HepG2 (cell line): ENCODE measurements at regions not wholly inside any gene's neighbourhood (a gene's known extent, or its start where the extent isn't known, plus 50 kb on each side); places are given as distances from the start of the nearest gene placed in this dataset.
"Not testable (repeated sequence)": the region's sequence is repeated elsewhere in the genome, so short reads cannot be mapped to it uniquely, and the experiment has no call there.

Experiments
- ATAC-seq: fragments of 200-7000 bp; cut with Tn5 transposase; 3 replicates; pipeline ENCODE4 v1.9.1; 2020; ENCODE audit warnings: mild to moderate bottlenecking, moderate library complexity
- BruUV-seq: library from RNA; stranded (reverse); fragments of 400-500 nt; replicated peaks from 2 replicates; lab custom pipeline; 2021; lab: Mats Ljungman, UMichigan
- CTCF ChIA-PET: fragments of 300-600 bp; formaldehyde crosslinking; extraction: SDS; loops from one replicate; lab custom pipeline; 2021; ENCODE audit warnings: low total read pairs, inconsistent platforms, low intra/inter-chr PET ratio; lab: Yijun Ruan, JAX
- POLR2A ChIA-PET: fragments of 350-600 bp; sonication (Branson Sonifier 250); formaldehyde crosslinking; loops from one replicate; lab custom pipeline; 2020; ENCODE audit warnings: antibody characterized with exemption, inconsistent platforms; lab: Yijun Ruan, JAX
- DNase-seq: peaks from one replicate; pipeline ENCODE4 v3.0.0-alpha.2; 2015; ENCODE audit warnings: low spot score
- FAIRE-seq: peaks from 3 replicates; lab custom pipeline; 2011; peaks lifted over from hg19 to GRCh38; lab: Jason Lieb, UNC
- H2AFZ ChIP-seq: one replicate; pipeline ENCODE4 v1.6.1; 2011; ENCODE audit warnings: low read length, inconsistent platforms
- H3K27ac ChIP-seq: fragments of 300-600 bp; 3 replicates; pipeline ENCODE4 v1.8.0; 2011; ENCODE audit warnings: mixed run types, mild to moderate bottlenecking, mixed read lengths, low read length, inconsistent platforms; ENCODE audit not compliant: insufficient read depth; ENCODE audit errors: extremely low read length
- H3K27me3 ChIP-seq, 2 experiments: fragments of 200-600 bp in 1 of 2; 2 replicates in 1 of 2; 3 replicates in 1 of 2; pipeline versions ENCODE4 v1.6.0 to v1.8.0; 2011; ENCODE audit warnings: low read length in 2 of 2, mild to moderate bottlenecking in 2 of 2, moderate library complexity in 2 of 2, inconsistent platforms in 1 of 2; ENCODE audit not compliant: insufficient read depth in 2 of 2, control insufficient read depth in 1 of 2
- H3K36me3 ChIP-seq, 2 experiments: fragments of 200-600 bp in 1 of 2; replicated peaks in 1 of 2; 2 replicates in 1 of 2; 3 replicates in 1 of 2; pipeline versions ENCODE4 v1.5.1 to v1.8.0; 2011; ENCODE audit warnings: low read length in 2 of 2, inconsistent platforms in 1 of 2; ENCODE audit not compliant: insufficient read depth in 2 of 2, control insufficient read depth in 1 of 2
- H3K4me1 ChIP-seq: 2 replicates; pipeline ENCODE4 v1.5.1; 2012; ENCODE audit warnings: low read length, inconsistent platforms; ENCODE audit not compliant: insufficient read depth
- H3K4me2 ChIP-seq: 2 replicates; pipeline ENCODE4 v1.6.0; 2011; ENCODE audit warnings: low read depth, low read length, inconsistent platforms
- H3K4me3 ChIP-seq, 3 experiments: fragments of 200-600 bp in 1 of 3; sonication (generic), shearing (Covaris generic) in 1 of 3; replicated peaks in 1 of 3; 2 replicates each; pipeline ENCODE4 v1.5.1; 2011 to 2016; ENCODE audit warnings: low read length in 3 of 3, inconsistent platforms in 2 of 3, low read depth in 2 of 3, mild to moderate bottlenecking in 2 of 3, control low read depth in 1 of 3, mixed read lengths in 1 of 3; ENCODE audit not compliant: insufficient read depth in 1 of 3
- H3K79me2 ChIP-seq: one replicate; pipeline ENCODE4 v1.6.1; 2011; ENCODE audit warnings: low read length, inconsistent platforms; ENCODE audit not compliant: insufficient read depth
- H3K9ac ChIP-seq: 2 replicates; pipeline ENCODE4 v1.6.0; 2011; ENCODE audit warnings: mild to moderate bottlenecking, low read depth, low read length, inconsistent platforms; ENCODE audit not compliant: insufficient read depth
- H3K9me3 ChIP-seq: 2 replicates; pipeline ENCODE4 v1.5.1; 2012; ENCODE audit warnings: mild to moderate bottlenecking, low read length
- H4K20me1 ChIP-seq: 2 replicates; pipeline ENCODE4 v1.6.0; 2011; ENCODE audit warnings: inconsistent platforms, mild to moderate bottlenecking, low read length, moderate library complexity; ENCODE audit not compliant: insufficient read depth
- ETV5 ChIP-seq: IDR thresholded peaks from 2 replicates; pipeline ENCODE4 v1.6.1; 2018; ENCODE audit warnings: missing biosample characterization, missing genetic modification reagents, inconsistent platforms, borderline replicate concordance
- ZNF343 ChIP-seq: sonication (generic); formaldehyde crosslinking; IDR thresholded peaks from 2 replicates; pipeline ENCODE4 v1.4.0; 2020; ENCODE audit warnings: mild to moderate bottlenecking, missing genetic modification reagents
- WGBS: methylation state at CpG from one replicate; pipeline ENCODE4 v1.1.6; 2017; ENCODE audit warnings: low lambda C conversion rate; 5-methylcytosine and 5-hydroxymethylcytosine counted together
- in situ Hi-C: cut with HindIII; loops from 2 replicates; pipeline ENCODE4 v1.10.0; 2017; ENCODE audit warnings: low pct_unique_long_range_greater_than_20kb; ENCODE audit not compliant: extremely low pct_ligation_motif_present
- intact Hi-C: fragments of 100-400 bp; cut with micrococcal nuclease; formaldehyde crosslinking; loops from one replicate; pipeline ENCODE4 v1.10.0; 2022; ENCODE audit not compliant: unreplicated experiment
- TF ChIP-seq, protein P1 (sequence below): sonication (generic); formaldehyde crosslinking; IDR thresholded peaks from 2 replicates; pipeline ENCODE4 v1.5.1; 2020; ENCODE audit warnings: mild to moderate bottlenecking, missing genetic modification reagents
- TF ChIP-seq, protein P2 (sequence below), 2 experiments: IDR thresholded peaks; 2 replicates each; pipeline ENCODE4 v1.6.1; 2011 to 2012; ENCODE audit warnings: low read length in 2 of 2, borderline replicate concordance in 1 of 2, low read depth in 1 of 2, mild to moderate bottlenecking in 1 of 2, moderate library complexity in 1 of 2

DNA sequence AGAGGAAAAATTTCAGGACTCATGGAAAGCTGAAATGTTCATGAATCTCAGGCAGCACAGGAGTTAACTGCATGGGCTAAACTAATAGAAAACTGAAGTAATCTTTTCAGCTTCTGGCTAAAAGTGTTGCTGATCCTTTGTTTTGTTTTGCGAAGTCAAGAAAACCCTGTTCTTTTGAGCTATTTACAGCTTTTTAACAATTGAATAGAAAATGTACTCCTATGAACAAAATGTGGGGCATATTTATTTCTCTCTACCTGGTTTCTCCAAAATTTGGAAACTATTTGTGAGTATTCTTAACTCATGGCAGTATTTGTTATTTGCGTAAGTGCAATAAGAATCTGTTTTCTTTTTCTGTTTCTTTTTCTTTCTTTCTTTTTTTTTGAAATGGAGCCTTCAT is 818.8 kb upstream of the CITED2 start (continued):
- TF ChIP-seq, protein P1, sequence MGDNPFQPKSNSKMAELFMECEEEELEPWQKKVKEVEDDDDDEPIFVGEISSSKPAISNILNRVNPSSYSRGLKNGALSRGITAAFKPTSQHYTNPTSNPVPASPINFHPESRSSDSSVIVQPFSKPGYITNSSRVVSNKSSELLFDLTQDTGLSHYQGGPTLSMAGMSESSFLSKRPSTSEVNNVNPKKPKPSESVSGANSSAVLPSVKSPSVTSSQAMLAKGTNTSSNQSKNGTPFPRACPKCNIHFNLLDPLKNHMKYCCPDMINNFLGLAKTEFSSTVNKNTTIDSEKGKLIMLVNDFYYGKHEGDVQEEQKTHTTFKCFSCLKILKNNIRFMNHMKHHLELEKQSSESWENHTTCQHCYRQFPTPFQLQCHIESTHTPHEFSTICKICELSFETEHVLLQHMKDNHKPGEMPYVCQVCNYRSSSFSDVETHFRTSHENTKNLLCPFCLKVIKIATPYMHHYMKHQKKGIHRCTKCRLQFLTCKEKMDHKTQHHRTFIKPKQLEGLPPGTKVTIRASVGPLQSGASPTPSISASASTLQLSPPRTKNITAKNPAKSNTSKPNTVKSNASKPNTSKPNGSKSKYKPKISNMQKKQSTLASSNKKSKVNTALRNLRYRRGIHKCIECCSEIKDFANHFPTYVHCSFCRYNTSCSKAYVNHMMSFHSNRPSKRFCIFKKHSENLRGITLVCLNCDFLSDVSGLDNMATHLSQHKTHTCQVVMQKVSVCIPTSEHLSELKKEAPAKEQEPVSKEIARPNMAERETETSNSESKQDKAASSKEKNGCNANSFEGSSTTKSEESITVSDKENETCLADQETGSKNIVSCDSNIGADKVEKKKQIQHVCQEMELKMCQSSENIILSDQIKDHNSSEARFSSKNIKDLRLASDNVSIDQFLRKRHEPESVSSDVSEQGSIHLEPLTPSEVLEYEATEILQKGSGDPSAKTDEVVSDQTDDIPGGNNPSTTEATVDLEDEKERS: no peak
- TF ChIP-seq, protein P2, sequence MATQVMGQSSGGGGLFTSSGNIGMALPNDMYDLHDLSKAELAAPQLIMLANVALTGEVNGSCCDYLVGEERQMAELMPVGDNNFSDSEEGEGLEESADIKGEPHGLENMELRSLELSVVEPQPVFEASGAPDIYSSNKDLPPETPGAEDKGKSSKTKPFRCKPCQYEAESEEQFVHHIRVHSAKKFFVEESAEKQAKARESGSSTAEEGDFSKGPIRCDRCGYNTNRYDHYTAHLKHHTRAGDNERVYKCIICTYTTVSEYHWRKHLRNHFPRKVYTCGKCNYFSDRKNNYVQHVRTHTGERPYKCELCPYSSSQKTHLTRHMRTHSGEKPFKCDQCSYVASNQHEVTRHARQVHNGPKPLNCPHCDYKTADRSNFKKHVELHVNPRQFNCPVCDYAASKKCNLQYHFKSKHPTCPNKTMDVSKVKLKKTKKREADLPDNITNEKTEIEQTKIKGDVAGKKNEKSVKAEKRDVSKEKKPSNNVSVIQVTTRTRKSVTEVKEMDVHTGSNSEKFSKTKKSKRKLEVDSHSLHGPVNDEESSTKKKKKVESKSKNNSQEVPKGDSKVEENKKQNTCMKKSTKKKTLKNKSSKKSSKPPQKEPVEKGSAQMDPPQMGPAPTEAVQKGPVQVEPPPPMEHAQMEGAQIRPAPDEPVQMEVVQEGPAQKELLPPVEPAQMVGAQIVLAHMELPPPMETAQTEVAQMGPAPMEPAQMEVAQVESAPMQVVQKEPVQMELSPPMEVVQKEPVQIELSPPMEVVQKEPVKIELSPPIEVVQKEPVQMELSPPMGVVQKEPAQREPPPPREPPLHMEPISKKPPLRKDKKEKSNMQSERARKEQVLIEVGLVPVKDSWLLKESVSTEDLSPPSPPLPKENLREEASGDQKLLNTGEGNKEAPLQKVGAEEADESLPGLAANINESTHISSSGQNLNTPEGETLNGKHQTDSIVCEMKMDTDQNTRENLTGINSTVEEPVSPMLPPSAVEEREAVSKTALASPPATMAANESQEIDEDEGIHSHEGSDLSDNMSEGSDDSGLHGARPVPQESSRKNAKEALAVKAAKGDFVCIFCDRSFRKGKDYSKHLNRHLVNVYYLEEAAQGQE (IDR thresholded peaks at IDR 0.05; ENCODE audit: borderline replicate concordance in 1 of 2, low read depth in 1 of 2, low read length in 2 of 2): no peak

DNA sequence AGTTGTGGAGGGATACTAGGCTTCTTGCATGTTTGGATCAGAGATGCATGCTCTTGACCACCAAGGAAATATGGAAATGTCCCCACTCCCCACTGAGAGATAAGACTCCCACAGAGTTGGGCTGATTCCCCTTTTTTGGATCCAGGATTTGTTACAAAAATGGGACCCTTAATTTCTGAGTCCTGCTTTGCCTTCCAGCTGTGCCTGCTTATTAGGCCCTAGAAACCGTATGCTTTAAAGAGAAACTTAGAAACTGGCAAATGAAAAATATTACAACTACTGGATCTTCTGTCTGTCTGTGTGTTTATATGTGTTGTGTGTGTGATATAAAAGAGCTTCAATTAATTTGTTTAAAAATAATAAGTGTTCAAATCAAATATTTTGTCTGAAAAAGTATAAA is 817.6 kb upstream of the CITED2 start:
- intact Hi-C loops: no loop called here
- Histone ChIP-seq H2AFZ (no peak overlapping the region), H3K4me2 (no peak overlapping the region), H3K27ac (no peak overlapping the region), H3K36me3 (no peaks in the 10 kb centered on the region), H3K9me3 (peaks cover 96% of the 10 kb centered on the region), H3K9ac (no peak overlapping the region), H3K4me3 (no peak overlapping the region), H3K27me3 (no peaks in the 10 kb centered on the region), H3K79me2 (no peaks in the 10 kb centered on the region), H4K20me1 (no peaks in the 10 kb centered on the region), H3K4me1 (no peaks in the 10 kb centered on the region)
- no TSS peak for BruUV-seq
- 10% methylated on average over 1 of the region's 1 CpG for WGBS
- in situ Hi-C loops: no loop called here
- no peak for FAIRE-seq
- no peak for ATAC-seq
- ChIA-PET CTCF (no interaction called here), POLR2A (no interaction called here)
- DNase-seq: no peak
- no peak for TF ChIP-seq ZNF343 (CRISPR knock-in tag)
- TF ChIP-seq ETV5 (CRISPR knock-in tag): no peak

DNA sequence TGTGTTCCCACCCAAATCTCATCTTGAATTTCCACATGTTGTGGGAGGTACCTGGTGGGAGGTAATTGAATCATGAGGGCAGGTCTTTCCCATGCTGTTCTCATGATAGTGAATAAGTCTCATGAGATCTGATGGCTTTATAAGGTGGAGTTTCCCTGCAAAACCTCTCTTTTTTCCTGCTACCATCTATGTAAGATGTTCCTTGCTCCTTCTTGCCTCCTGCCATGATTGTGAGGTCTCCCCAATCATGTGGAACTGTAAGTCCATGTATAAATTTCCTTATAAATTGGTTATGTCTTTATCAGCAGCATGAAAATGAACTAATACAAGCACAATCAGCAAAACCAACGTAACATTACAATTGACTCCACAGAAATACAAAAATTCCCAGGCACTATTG is 814.8 kb upstream of the CITED2 start:
- in situ Hi-C loops, BruUV-seq, FAIRE-seq, intact Hi-C loops, H3K4me3 ChIP-seq, H3K4me2 ChIP-seq, H3K27me3 ChIP-seq, ATAC-seq, H3K4me1 ChIP-seq, H3K9ac ChIP-seq, H4K20me1 ChIP-seq, H2AFZ ChIP-seq, H3K79me2 ChIP-seq, H3K36me3 ChIP-seq, H3K27ac ChIP-seq, DNase-seq, POLR2A ChIA-PET, CTCF ChIA-PET: not testable (repeated sequence)
- peaks cover 95% of the 10 kb centered on the region for H3K9me3 ChIP-seq
- WGBS: 0% methylated on average over 1 of the region's 1 CpG
